GM21723 (cell line): ENCODE measurements at regions not wholly inside any gene's neighbourhood (a gene's known extent, or its start where the extent isn't known, plus 50 kb on each side); places are given as distances from the start of the nearest gene placed in this dataset.

Experiments
- ATAC-seq: cut with Tn5 transposase; IDR thresholded peaks from one replicate; pipeline ENCODE4 v1.9.1; 2021; ENCODE audit warnings: mild to moderate bottlenecking, moderate library complexity; ENCODE audit not compliant: unreplicated experiment

GRCh38 chr7:25828468-25828867, 323.5 kb upstream of the NFE2L3 start:
- ATAC-seq, result no peak

GRCh38 chr7:25829663-25830062, 322.3 kb upstream of the NFE2L3 start:
- no peak for ATAC-seq

- ATAC-seq, result no peak
These were observed 321.8 kb upstream of the NFE2L3 start for GRCh38 chr7:25830215-25830614.

GRCh38 chr7:25831062-25831691, 320.8 kb upstream of the NFE2L3 start:
- no peak for ATAC-seq

GRCh38 chr7:25831831-25832411, 320.1 kb upstream of the NFE2L3 start:
- ATAC-seq, result no peak

- no peak for ATAC-seq
These were observed 319.5 kb upstream of the NFE2L3 start for GRCh38 chr7:25832456-25832855.

- ATAC-seq, result no peak
These were observed 319.1 kb upstream of the NFE2L3 start for GRCh38 chr7:25832929-25833328.

GRCh38 chr7:25834050-25834449, 317.9 kb upstream of the NFE2L3 start:
- no peak for ATAC-seq

- no peak for ATAC-seq
These were observed 316.8 kb upstream of the NFE2L3 start for GRCh38 chr7:25835197-25835596.

- ATAC-seq, result no peak
These were observed 312.8 kb upstream of the NFE2L3 start for GRCh38 chr7:25839084-25839769.

GRCh38 chr7:25840209-25840792, 311.7 kb upstream of the NFE2L3 start:
- no peak for ATAC-seq

GRCh38 chr7:25841575-25841974, 310.4 kb upstream of the NFE2L3 start:
- no peak for ATAC-seq

- no peak for ATAC-seq
These were observed 309.7 kb upstream of the NFE2L3 start for GRCh38 chr7:25842201-25842733.

GRCh38 chr7:25843467-25843866, 308.5 kb upstream of the NFE2L3 start:
- no peak for ATAC-seq

- no peak for ATAC-seq
These were observed 307.7 kb upstream of the NFE2L3 start for GRCh38 chr7:25844102-25844870.

GRCh38 chr7:25845464-25845863, 306.5 kb upstream of the NFE2L3 start:
- ATAC-seq, result no peak

GRCh38 chr7:25846722-25847121, 305.3 kb upstream of the NFE2L3 start:
- ATAC-seq, result no peak

- no peak for ATAC-seq
These were observed 304.5 kb upstream of the NFE2L3 start for GRCh38 chr7:25847336-25848070.

GRCh38 chr7:25849500-25850184, 302.4 kb upstream of the NFE2L3 start:
- ATAC-seq, result no peak

- ATAC-seq, result no peak
These were observed 301.8 kb upstream of the NFE2L3 start for GRCh38 chr7:25850216-25850615.
